ENCODE measurements at regions not wholly inside any gene's neighbourhood (a gene's known extent, or its start where the extent isn't known, plus 50 kb on each side); places are given as distances from the start of the nearest gene placed in this dataset.

GRCh38 chr7:135843214-135843613 lies 94.6 kb upstream of the FAM180A start:
- peaks cover 9% of the 10 kb centered on the region for H3K4me1 Mint-ChIP-seq (ENCODE audit: low read depth)
- H3K9me3 Mint-ChIP-seq: no peaks in the 10 kb centered on the region
- H3K27me3 Mint-ChIP-seq: peaks cover 1% of the 10 kb centered on the region
- H3K36me3 Mint-ChIP-seq (ENCODE audit: low read depth): no peaks in the 10 kb centered on the region
- no peak overlapping the region for H3K27ac Mint-ChIP-seq
- no peak overlapping the region for H3K4me3 Mint-ChIP-seq
- intact Hi-C loops (cut with micrococcal nuclease): no loop called here

GRCh38 chr7:135842446-135843179 lies 94.0 kb upstream of the FAM180A start:
- peaks cover 9% of the 10 kb centered on the region for H3K4me1 Mint-ChIP-seq (ENCODE audit: low read depth)
- intact Hi-C loops (cut with micrococcal nuclease): no loop called here
- no peak overlapping the region for H3K27ac Mint-ChIP-seq
- peaks cover 1% of the 10 kb centered on the region for H3K27me3 Mint-ChIP-seq
- H3K36me3 Mint-ChIP-seq (ENCODE audit: low read depth): no peaks in the 10 kb centered on the region
- no peak overlapping the region for H3K4me3 Mint-ChIP-seq
- no peaks in the 10 kb centered on the region for H3K9me3 Mint-ChIP-seq

- intact Hi-C loops (cut with micrococcal nuclease): no loop called here
- Mint-ChIP-seq H3K9me3 (no peaks in the 10 kb centered on the region), H3K36me3 (ENCODE audit: low read depth) (no peaks in the 10 kb centered on the region), H3K4me3 (no peak overlapping the region), H3K27me3 (peaks cover 1% of the 10 kb centered on the region), H3K4me1 (ENCODE audit: low read depth) (peaks cover 9% of the 10 kb centered on the region), H3K27ac (no peak overlapping the region)
These were observed 92.0 kb upstream of the FAM180A start for GRCh38 chr7:135840591-135840990.

- no peaks in the 10 kb centered on the region for H3K9me3 Mint-ChIP-seq
- intact Hi-C loops (cut with micrococcal nuclease): no loop called here
- peaks cover 1% of the 10 kb centered on the region for H3K27me3 Mint-ChIP-seq
- H3K4me1 Mint-ChIP-seq (ENCODE audit: low read depth): peaks cover 4% of the 10 kb centered on the region
- H3K27ac Mint-ChIP-seq: no peak overlapping the region
- H3K36me3 Mint-ChIP-seq (ENCODE audit: low read depth): no peaks in the 10 kb centered on the region
- no peak overlapping the region for H3K4me3 Mint-ChIP-seq
These were observed 89.1 kb upstream of the FAM180A start for GRCh38 chr7:135837675-135838074.

GRCh38 chr7:135834266-135834665 lies 85.7 kb upstream of the FAM180A start:
- Mint-ChIP-seq H3K36me3 (ENCODE audit: low read depth) (no peaks in the 10 kb centered on the region), H3K27me3 (no peaks in the 10 kb centered on the region), H3K4me3 (no peak overlapping the region), H3K4me1 (ENCODE audit: low read depth) (no peaks in the 10 kb centered on the region), H3K9me3 (no peaks in the 10 kb centered on the region), H3K27ac (no peak overlapping the region)
- intact Hi-C loops (cut with micrococcal nuclease): no loop called here

- Mint-ChIP-seq H3K36me3 (ENCODE audit: low read depth) (no peaks in the 10 kb centered on the region), H3K27ac (no peak overlapping the region), H3K4me1 (ENCODE audit: low read depth) (no peaks in the 10 kb centered on the region), H3K9me3 (no peaks in the 10 kb centered on the region), H3K4me3 (no peak overlapping the region), H3K27me3 (no peaks in the 10 kb centered on the region)
- intact Hi-C loops (cut with micrococcal nuclease): no loop called here
These were observed 85.0 kb upstream of the FAM180A start for GRCh38 chr7:135833642-135834041.

- no peak overlapping the region for H3K27ac Mint-ChIP-seq
- H3K36me3 Mint-ChIP-seq (ENCODE audit: low read depth): no peaks in the 10 kb centered on the region
- H3K4me3 Mint-ChIP-seq: no peak overlapping the region
- H3K27me3 Mint-ChIP-seq: no peaks in the 10 kb centered on the region
- H3K4me1 Mint-ChIP-seq (ENCODE audit: low read depth): no peaks in the 10 kb centered on the region
- intact Hi-C loops (cut with micrococcal nuclease): no loop called here
- no peaks in the 10 kb centered on the region for H3K9me3 Mint-ChIP-seq
These were observed 83.0 kb upstream of the FAM180A start for GRCh38 chr7:135831455-135832195.

GRCh38 chr7:135828604-135829003 lies 80.0 kb upstream of the FAM180A start:
- H3K9me3 Mint-ChIP-seq: no peaks in the 10 kb centered on the region
- no peak overlapping the region for H3K4me3 Mint-ChIP-seq
- H3K36me3 Mint-ChIP-seq (ENCODE audit: low read depth): no peaks in the 10 kb centered on the region
- no peaks in the 10 kb centered on the region for H3K4me1 Mint-ChIP-seq (ENCODE audit: low read depth)
- no peak overlapping the region for H3K27ac Mint-ChIP-seq
- no peaks in the 10 kb centered on the region for H3K27me3 Mint-ChIP-seq
- intact Hi-C loops (cut with micrococcal nuclease): no loop called here

GRCh38 chr7:135827391-135827790 lies 78.8 kb upstream of the FAM180A start:
- H3K4me1 Mint-ChIP-seq (ENCODE audit: low read depth): no peaks in the 10 kb centered on the region
- no peaks in the 10 kb centered on the region for H3K36me3 Mint-ChIP-seq (ENCODE audit: low read depth)
- no peaks in the 10 kb centered on the region for H3K27me3 Mint-ChIP-seq
- no peaks in the 10 kb centered on the region for H3K9me3 Mint-ChIP-seq
- intact Hi-C loops (cut with micrococcal nuclease): no loop called here
- H3K4me3 Mint-ChIP-seq: no peak overlapping the region
- no peak overlapping the region for H3K27ac Mint-ChIP-seq

GRCh38 chr7:135825406-135825805 lies 76.8 kb upstream of the FAM180A start:
- Mint-ChIP-seq H3K27ac (no peak overlapping the region), H3K9me3 (no peaks in the 10 kb centered on the region), H3K36me3 (ENCODE audit: low read depth) (no peaks in the 10 kb centered on the region), H3K4me1 (ENCODE audit: low read depth) (no peaks in the 10 kb centered on the region), H3K4me3 (no peak overlapping the region), H3K27me3 (no peaks in the 10 kb centered on the region)
- intact Hi-C loops (cut with micrococcal nuclease): no loop called here

GRCh38 chr7:135822376-135822775 lies 73.8 kb upstream of the FAM180A start:
- Mint-ChIP-seq H3K4me3 (no peak overlapping the region), H3K9me3 (no peaks in the 10 kb centered on the region), H3K36me3 (ENCODE audit: low read depth) (no peaks in the 10 kb centered on the region), H3K4me1 (ENCODE audit: low read depth) (no peaks in the 10 kb centered on the region), H3K27me3 (no peaks in the 10 kb centered on the region), H3K27ac (no peak overlapping the region)
- intact Hi-C loops (cut with micrococcal nuclease): no loop called here

- no peaks in the 10 kb centered on the region for H3K9me3 Mint-ChIP-seq
- intact Hi-C loops (cut with micrococcal nuclease): no loop called here
- H3K4me3 Mint-ChIP-seq: no peak overlapping the region
- H3K27me3 Mint-ChIP-seq: no peaks in the 10 kb centered on the region
- H3K4me1 Mint-ChIP-seq (ENCODE audit: low read depth): no peaks in the 10 kb centered on the region
- no peaks in the 10 kb centered on the region for H3K36me3 Mint-ChIP-seq (ENCODE audit: low read depth)
- H3K27ac Mint-ChIP-seq: no peak overlapping the region
These were observed 69.0 kb upstream of the FAM180A start for GRCh38 chr7:135817583-135817982.

- Mint-ChIP-seq H3K4me3 (no peak overlapping the region), H3K27ac (no peak overlapping the region), H3K36me3 (ENCODE audit: low read depth) (no peaks in the 10 kb centered on the region), H3K9me3 (no peaks in the 10 kb centered on the region), H3K27me3 (no peaks in the 10 kb centered on the region), H3K4me1 (ENCODE audit: low read depth) (no peaks in the 10 kb centered on the region)
- intact Hi-C loops (cut with micrococcal nuclease): no loop called here
These were observed 66.4 kb upstream of the FAM180A start for GRCh38 chr7:135815033-135815432.

GRCh38 chr7:135812148-135812547 lies 63.5 kb upstream of the FAM180A start:
- H3K9me3 Mint-ChIP-seq: no peaks in the 10 kb centered on the region
- intact Hi-C loops (cut with micrococcal nuclease): no loop called here
- no peak overlapping the region for H3K4me3 Mint-ChIP-seq
- no peaks in the 10 kb centered on the region for H3K36me3 Mint-ChIP-seq (ENCODE audit: low read depth)
- H3K27me3 Mint-ChIP-seq: no peaks in the 10 kb centered on the region
- no peaks in the 10 kb centered on the region for H3K4me1 Mint-ChIP-seq (ENCODE audit: low read depth)
- H3K27ac Mint-ChIP-seq: no peak overlapping the region

GRCh38 chr7:135811506-135811905 lies 62.9 kb upstream of the FAM180A start:
- no peaks in the 10 kb centered on the region for H3K4me1 Mint-ChIP-seq (ENCODE audit: low read depth)
- H3K27me3 Mint-ChIP-seq: no peaks in the 10 kb centered on the region
- intact Hi-C loops (cut with micrococcal nuclease): no loop called here
- H3K9me3 Mint-ChIP-seq: no peaks in the 10 kb centered on the region
- H3K4me3 Mint-ChIP-seq: no peak overlapping the region
- no peak overlapping the region for H3K27ac Mint-ChIP-seq
- H3K36me3 Mint-ChIP-seq (ENCODE audit: low read depth): no peaks in the 10 kb centered on the region

All from dendritic cell treated with granulocyte-macrophage colony-stimulating factor and Interleukin-4, amounts not matched to agents 40 ng/mL and 50 ng/mL, for 4 days (primary cell).